HG03095 (cell line): ENCODE measurements at regions not wholly inside any gene's neighbourhood (a gene's known extent, or its start where the extent isn't known, plus 50 kb on each side); places are given as distances from the start of the nearest gene placed in this dataset.
"Not testable (repeated sequence)": the region's sequence is repeated elsewhere in the genome, so short reads cannot be mapped to it uniquely, and the experiment has no call there.

Experiments used
- ATAC-seq: cut with Tn5 transposase; IDR thresholded peaks from one replicate; pipeline ENCODE4 v1.9.1; 2021; ENCODE audit warnings: moderate library complexity; ENCODE audit not compliant: unreplicated experiment

- no peak for ATAC-seq
Measured at GRCh38 chr10:64765498-64765897, 1244.3 kb downstream of the REEP3 start.

GRCh38 chr10:64771253-64772050, 1250.3 kb downstream of the REEP3 start:
- no peak for ATAC-seq

DNA sequence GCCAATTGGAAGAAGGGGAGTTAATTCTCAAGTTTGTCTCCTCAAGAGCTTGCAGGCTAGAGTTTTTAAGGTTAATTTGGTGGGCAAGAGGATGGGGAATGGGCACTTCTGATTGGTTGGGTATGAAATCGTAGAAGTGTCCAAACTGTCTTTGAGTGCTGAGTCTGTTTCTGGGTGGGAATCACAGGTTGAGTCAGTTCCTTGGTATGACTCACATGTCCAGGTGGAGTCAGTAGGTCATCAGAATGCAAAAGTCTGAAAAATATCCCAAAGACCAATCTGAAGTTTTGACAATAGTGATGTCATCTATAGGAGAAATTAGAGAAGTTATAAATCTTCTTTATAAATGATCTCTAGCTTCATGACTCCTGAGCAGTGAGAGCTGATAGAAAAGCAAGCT, 1252.2 kb downstream of the REEP3 start:
- ATAC-seq, result no peak

- not testable (repeated sequence) for ATAC-seq
Measured at GRCh38 chr10:64784451-64784850, 1263.2 kb downstream of the REEP3 start.

DNA sequence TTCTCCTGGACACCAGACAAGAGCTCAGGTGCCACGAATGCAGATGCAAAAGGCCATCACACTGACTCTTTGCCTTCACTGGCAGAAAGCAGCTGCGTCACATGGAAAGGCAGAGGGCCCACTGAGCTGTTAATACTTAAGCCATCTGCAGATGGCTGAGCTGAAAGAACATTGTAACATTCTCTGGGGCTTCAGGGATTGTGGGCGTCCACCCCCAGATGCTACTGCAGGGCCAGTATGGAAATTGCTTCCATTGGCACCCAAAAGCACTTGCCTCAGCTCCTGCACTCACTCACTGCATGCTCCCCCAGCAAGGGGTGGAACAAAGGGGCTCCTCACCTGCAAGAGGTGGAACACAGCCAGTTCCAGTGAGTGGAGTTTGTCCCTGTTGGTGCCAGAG, 1264.6 kb downstream of the REEP3 start:
- no peak for ATAC-seq

GRCh38 chr10:64786989-64787388, 1265.8 kb downstream of the REEP3 start:
- ATAC-seq, result no peak

GRCh38 chr10:64795847-64796246, 1274.6 kb downstream of the REEP3 start:
- ATAC-seq, result no peak

DNA sequence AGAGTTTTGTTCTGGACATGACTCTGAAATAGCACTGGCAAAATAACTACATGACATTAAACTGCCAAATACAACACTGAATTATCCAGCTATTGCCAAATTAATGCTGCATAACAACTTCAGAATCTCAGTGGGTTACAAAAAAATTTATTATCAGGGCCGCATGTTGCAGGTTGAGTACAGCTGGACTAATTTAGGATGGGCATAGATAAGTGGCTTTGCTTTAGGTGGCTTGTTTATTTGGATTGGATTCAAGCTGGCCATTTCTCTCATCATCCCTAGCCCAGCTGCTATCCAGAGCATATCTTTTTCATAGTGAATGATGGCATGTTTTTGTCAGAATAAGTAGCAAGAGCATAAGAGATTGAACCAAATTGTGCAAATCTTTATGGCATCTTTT, 1277.1 kb downstream of the REEP3 start:
- no peak for ATAC-seq

- ATAC-seq, result not testable (repeated sequence)
Measured at GRCh38 chr10:64808233-64808632, 1287.0 kb downstream of the REEP3 start.

DNA sequence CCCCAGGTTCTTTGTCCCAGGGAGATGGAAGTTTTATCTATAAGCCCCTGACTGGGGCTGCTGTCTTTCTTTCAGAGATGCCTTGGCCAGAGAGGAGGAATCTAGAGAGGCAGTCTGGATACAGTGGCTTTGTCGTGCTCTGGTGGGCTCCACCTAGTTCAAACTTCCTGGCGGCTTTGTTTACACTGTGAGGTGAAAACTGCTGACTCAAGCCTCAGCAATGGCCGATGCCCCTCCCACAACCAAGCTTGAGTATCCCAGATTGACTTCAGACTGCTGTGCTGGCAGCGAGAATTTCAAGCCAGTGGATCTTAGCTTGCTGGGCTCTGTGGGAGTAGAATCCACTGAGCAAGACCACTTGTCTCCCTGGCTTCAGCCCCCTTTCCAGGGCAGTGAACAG, 1288.8 kb downstream of the REEP3 start:
- not testable (repeated sequence) for ATAC-seq

GRCh38 chr10:64813391-64813790, 1292.2 kb downstream of the REEP3 start:
- no peak for ATAC-seq

DNA sequence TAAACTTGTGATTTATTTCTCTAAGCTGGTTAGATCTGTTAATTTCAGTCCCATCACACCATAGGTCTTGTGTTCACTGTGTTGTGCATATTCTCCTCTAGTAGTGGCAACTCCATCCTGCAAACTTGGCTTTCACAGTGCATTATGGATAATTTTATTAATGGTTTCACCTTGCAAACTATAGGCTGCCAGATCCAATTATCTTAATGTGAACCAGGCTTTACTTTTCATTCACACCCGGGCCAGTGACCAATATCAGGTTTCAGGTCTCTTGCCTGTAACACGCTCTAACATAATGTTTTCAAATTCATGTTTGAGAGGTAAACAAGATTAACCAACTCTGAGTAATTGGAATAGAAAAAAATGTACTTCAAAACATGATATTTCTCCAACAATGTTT, 1293.0 kb downstream of the REEP3 start:
- ATAC-seq, result no peak

DNA sequence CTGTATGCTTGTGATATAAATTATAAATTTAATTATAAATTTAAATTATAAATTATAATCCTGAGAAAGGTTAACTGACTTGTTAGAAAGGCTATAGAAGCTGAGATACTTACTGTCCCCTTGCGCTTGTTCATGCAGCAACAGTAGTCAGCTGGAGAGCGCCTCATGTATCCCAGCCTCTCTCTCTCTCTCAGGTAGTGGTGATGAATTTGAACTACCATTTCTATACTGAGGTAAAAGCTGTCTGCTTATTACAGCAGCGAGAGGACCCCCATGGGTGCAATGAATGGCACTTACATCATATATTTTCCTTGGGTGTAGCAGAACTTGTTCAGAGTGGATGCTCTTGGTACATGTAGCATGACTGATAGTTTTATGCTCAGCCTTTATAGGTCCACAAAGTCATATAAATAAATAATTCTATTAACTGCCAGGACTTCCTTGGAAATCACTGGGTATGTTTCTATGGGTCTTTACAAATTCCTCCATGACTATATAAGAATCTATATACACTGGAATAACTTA, 1308.7 kb downstream of the REEP3 start:
- no peak for ATAC-seq

GRCh38 chr10:64830869-64831268, 1309.7 kb downstream of the REEP3 start:
- no peak for ATAC-seq

DNA sequence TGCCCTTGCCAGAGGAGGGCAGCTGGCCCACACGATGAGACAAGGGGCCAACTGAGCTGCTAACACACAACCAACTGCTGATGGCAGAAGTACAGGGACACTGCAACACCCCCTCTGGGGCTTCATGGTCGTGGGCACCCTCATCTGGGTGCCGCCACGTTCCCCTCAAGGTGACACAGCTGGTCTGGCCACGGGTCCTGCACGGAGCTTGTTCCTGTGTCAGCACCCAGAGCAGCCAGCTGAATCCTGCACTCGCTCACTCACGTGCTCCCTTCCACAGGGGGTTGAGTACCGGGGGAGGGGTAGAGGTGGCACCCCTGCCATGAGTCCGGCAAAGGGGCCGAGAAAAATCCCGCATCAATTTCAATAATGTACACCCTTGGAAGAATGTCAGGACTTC, 1319.1 kb downstream of the REEP3 start:
- ATAC-seq, result no peak

- no peak for ATAC-seq
Measured at GRCh38 chr10:64846700-64847099, 1325.5 kb downstream of the REEP3 start.

- no peak for ATAC-seq
Measured at GRCh38 chr10:64855941-64856340, 1334.7 kb downstream of the REEP3 start.

GRCh38 chr10:64859911-64860310, 1338.7 kb downstream of the REEP3 start:
- ATAC-seq, result no peak

DNA sequence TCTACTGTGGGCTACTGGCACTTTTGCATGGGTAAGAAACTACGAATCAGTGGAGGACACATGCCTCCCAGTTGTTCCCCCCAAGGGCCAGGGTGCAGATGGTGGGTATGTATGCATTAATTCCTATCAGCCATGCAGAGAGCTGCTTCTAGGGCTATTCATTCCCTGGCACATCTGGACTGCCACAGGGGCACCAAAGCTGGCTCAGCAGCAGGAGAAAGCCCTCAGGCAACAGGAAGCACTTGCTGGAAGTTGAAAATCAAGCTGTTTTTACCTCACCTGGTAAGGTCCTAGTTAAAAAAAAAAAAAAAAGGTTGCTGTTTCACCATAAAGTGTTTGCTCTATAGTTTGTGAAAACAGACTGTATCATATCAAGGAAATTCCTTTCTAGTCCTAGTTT, 1342.6 kb downstream of the REEP3 start:
- no peak for ATAC-seq

DNA sequence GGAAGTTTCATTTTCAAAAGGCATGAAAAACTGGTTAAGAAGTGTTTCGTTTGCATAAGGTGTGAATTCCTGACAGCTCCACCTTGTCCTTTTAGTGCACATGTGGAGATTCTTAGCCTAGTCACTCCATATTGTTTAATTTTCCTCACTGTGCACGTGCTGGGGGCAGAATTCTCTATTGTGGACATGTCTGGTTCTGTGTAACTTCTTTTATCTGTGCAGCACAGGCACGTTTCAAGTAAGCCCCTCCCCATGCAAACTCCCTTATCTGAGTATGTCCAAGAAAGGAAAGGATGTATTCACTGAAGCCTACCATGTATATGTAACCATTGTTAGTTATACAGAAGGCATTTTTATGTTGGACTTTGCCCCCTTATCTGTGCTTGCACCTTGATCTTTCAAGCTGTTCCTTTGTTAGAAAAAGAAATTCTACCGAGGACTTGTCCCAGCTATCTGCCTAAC, 1346.3 kb downstream of the REEP3 start:
- no peak for ATAC-seq

DNA sequence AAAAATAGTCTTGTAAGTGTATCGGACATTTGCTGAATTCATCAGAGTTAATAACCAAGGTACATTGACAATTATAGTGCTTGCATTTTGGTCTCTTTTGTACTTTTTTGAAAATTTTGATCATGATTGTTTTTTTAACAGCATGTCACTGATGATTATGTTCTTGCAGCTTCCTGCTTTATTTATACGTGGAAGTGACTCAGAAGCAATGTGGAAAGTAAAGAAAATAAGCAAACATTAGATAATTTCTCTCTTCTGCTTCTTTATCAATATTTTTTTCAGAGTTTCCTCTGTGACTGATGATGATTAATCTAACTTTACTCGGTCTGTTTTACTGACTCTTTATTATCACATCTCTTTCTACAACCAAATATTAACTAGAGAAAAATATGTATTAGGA, 1351.9 kb downstream of the REEP3 start:
- no peak for ATAC-seq

DNA sequence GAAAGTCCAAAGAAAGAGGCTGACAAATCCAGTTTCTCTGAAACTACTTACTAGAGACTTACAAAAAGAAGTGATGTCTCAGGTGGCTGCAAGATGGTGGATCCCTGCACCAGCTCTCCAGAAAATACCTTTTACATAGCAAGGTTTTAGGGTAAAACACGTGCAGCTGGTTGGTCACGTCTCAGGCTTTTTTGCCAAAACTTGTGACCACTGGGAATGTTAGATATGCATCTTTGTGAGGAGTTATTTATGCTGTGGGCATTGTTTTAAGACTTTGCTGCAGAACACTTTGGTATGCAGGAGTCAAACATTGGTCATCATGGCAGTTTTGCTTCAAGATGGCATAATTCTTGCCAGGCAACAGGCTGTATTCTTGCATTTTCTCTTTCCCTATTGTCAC, 1352.8 kb downstream of the REEP3 start:
- ATAC-seq, result no peak

DNA sequence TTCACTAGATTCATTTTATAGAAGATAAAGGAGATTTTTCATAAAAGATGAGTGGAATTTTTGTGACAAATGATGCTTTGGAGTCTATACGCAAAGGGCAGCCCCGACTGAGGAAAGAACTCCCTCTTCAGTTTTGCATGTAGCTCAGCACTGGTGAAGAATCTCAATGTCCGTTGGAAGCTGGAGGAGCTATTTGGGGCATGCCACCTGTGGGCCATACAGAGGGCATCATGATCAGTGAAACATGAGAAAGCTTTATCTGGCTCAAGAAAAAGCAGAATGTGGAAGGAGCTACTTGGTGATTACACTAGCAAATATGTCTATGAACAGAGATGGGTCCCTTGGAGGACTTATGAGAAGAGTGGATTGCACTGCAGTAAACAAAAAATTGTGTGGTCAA, 1359.3 kb downstream of the REEP3 start:
- ATAC-seq, result no peak
